Spleen (tissue), 11 donors: ENCODE measurements at regions not wholly inside any gene's neighbourhood (a gene's known extent, or its start where the extent isn't known, plus 50 kb on each side); places are given as distances from the start of the nearest gene placed in this dataset.
"Not testable (repeated sequence)": the region's sequence is repeated elsewhere in the genome, so short reads cannot be mapped to it uniquely, and the experiment has no call there.

Source experiments
- DNase-seq: peaks from one replicate; pipeline ENCODE4 v3.0.0-alpha.2; 2020
- H3K27ac ChIP-seq, 8 donors: fragments of 200-600 bp; sonication (generic) in 7 of 8; 1 replicate in 4 of 8; 2 replicates in 4 of 8; pipeline versions ENCODE4 v1.5.0 to v1.8.0; 2016 to 2021; ENCODE audit warnings: inconsistent platforms in 4 of 8, mild to moderate bottlenecking in 4 of 8, moderate library complexity in 1 of 8
- H3K27me3 ChIP-seq, 7 donors: fragments of 200-600 bp; sonication (generic) in 6 of 7; replicated peaks in 1 of 7; 1 replicate in 4 of 7; 2 replicates in 3 of 7; pipeline versions ENCODE4 v1.5.0 to v1.8.0; 2016 to 2021; ENCODE audit warnings: inconsistent platforms in 3 of 7, mild to moderate bottlenecking in 1 of 7
- H3K36me3 ChIP-seq, 6 donors: fragments of 200-600 bp; sonication (generic) in 5 of 6; 1 replicate in 4 of 6; 2 replicates in 2 of 6; pipeline versions ENCODE4 v1.5.0 to v1.8.0; 2016 to 2021; ENCODE audit warnings: inconsistent platforms in 2 of 6
- H3K4me1 ChIP-seq, 6 donors: fragments of 200-600 bp; sonication (generic) in 5 of 6; 1 replicate in 3 of 6; 2 replicates in 3 of 6; pipeline versions ENCODE4 v1.5.0 to v1.8.0; 2016 to 2021; ENCODE audit warnings: inconsistent platforms in 3 of 6
- H3K4me3 ChIP-seq, 8 donors: fragments of 200-600 bp; sonication (generic) in 7 of 8; 1 replicate in 4 of 8; 2 replicates in 4 of 8; pipeline versions ENCODE4 v1.5.0 to v1.8.0; 2016 to 2021; ENCODE audit warnings: inconsistent platforms in 4 of 8, mild to moderate bottlenecking in 4 of 8, moderate library complexity in 2 of 8
- H3K9me3 ChIP-seq, 8 donors: fragments of 200-600 bp; sonication (generic) in 7 of 8; 1 replicate in 4 of 8; 2 replicates in 4 of 8; pipeline versions ENCODE4 v1.5.0 to v1.8.0; 2016 to 2021; ENCODE audit warnings: inconsistent platforms in 4 of 8
- CTCF ChIP-seq, 11 experiments: fragments of 200-600 bp in 7 of 11; fragments of 450-650 bp in 4 of 11; sonication (generic) in 4 of 11; IDR thresholded peaks in 8 of 11; conservative IDR thresholded peaks in 3 of 11; 1 replicate in 7 of 11; 2 replicates in 4 of 11; pipeline versions ENCODE4 v1.4.0 to v1.8.0; 2016 to 2021; ENCODE audit warnings: antibody characterized with exemption in 11 of 11, inconsistent platforms in 4 of 11, mild to moderate bottlenecking in 1 of 11
- POLR2A ChIP-seq, 3 donors: fragments of 450-650 bp; IDR thresholded peaks; one replicate each; pipeline ENCODE4 v1.5.1; 2017; ENCODE audit warnings: antibody characterized with exemption in 3 of 3, mild to moderate bottlenecking in 1 of 3
- POLR2AphosphoS5 ChIP-seq, 3 donors: sonication (generic); formaldehyde crosslinking; IDR thresholded peaks; one replicate each; pipeline ENCODE4 v1.5.1; 2017; ENCODE audit warnings: antibody characterized with exemption in 3 of 3
- WGBS, 5 donors: extraction: QIAGEN DNeasy Blood & Tissue Kit in 3 of 5; methylation state at CpG; one replicate each; pipeline versions ENCODE4 v1.1.5 to v1.1.7; 2013 to 2018; 5-methylcytosine and 5-hydroxymethylcytosine counted together
- intact Hi-C: fragments of 100-400 bp; cut with DNase I; formaldehyde crosslinking; loops from one replicate; pipeline ENCODE4 v1.15.0; 2023; ENCODE audit warnings: low total_unique reads
- donor health status: healthy with polysubstance abuse.
- donor health status: DM: no; HTN: no; CAD: no; lungs with moderate emphysema.
- donor health status: DM: no; HTN: no; CAD: no.
- donor health status: Bipolar disorder and iron deficiency.
- donor health status: healthy.
- donor health status: DM: no; HTN: no; CAD: no.
- donor health status: DM: yes; HTN: yes; CAD: no.

- 64 to 78% (median 73%) methylated on average over 3 of the region's 3 CpGs for WGBS, 5 donors
- no peak for TF ChIP-seq CTCF (IDR thresholded peaks at IDR 0.05 in 8 of 11, conservative IDR thresholded peaks at IDR 0.05 in 3 of 11)
- TF ChIP-seq POLR2A (IDR thresholded peaks at IDR 0.05): no peak
- no peak overlapping the region for H3K27ac ChIP-seq
Measured at GRCh38 chr13:23105051-23105450, 75.7 kb upstream of the SGCG start.

GRCh38 chr13:23107665-23108064 is 73.1 kb upstream of the SGCG start:
- H3K4me1 ChIP-seq: no peaks in the 10 kb centered on the region
- intact Hi-C loops: no loop called here
- 80 to 86% (median 80%) methylated on average over 7 of the region's 7 CpGs for WGBS, 5 donors
- H3K27me3 ChIP-seq: no peaks in the 10 kb centered on the region
- H3K9me3 ChIP-seq: no peaks in the 10 kb centered on the region
- no peak overlapping the region for H3K27ac ChIP-seq
- no peak for DNase-seq
- TF ChIP-seq CTCF (IDR thresholded peaks at IDR 0.05 in 8 of 11, conservative IDR thresholded peaks at IDR 0.05 in 3 of 11) (no peak), POLR2AphosphoS5 (IDR thresholded peaks at IDR 0.05) (no peak), POLR2A (IDR thresholded peaks at IDR 0.05) (no peak)
- no peak overlapping the region for H3K4me3 ChIP-seq
- no peaks in the 10 kb centered on the region for H3K36me3 ChIP-seq

More at GRCh38 chr13:23105051-23105450, 75.7 kb upstream of the SGCG start:
- H3K4me3 ChIP-seq: no peak overlapping the region
- H3K4me1 ChIP-seq: no peaks in the 10 kb centered on the region
- H3K9me3 ChIP-seq: no peaks in the 10 kb centered on the region
- intact Hi-C loops: no loop called here
- H3K27me3 ChIP-seq: no peaks in the 10 kb centered on the region
- H3K36me3 ChIP-seq: no peaks in the 10 kb centered on the region
- DNase-seq: no peak

GRCh38 chr13:23119131-23119530 is 61.6 kb upstream of the SGCG start:
- 71 to 85% (median 77%) methylated on average over 3 of the region's 3 CpGs for WGBS, 5 donors
- DNase-seq: no peak
- Histone ChIP-seq H3K4me3 (no peak overlapping the region), H3K27me3 (no peaks in the 10 kb centered on the region), H3K4me1 (no peaks in the 10 kb centered on the region), H3K36me3 (no peaks in the 10 kb centered on the region), H3K9me3 (peaks cover 0 to 7% (median 0%) of the 10 kb centered on the region in 8 donors), H3K27ac (no peak overlapping the region)
- intact Hi-C loops: no loop called here
- TF ChIP-seq CTCF (IDR thresholded peaks at IDR 0.05 in 8 of 11, conservative IDR thresholded peaks at IDR 0.05 in 3 of 11) (no peak), POLR2A (IDR thresholded peaks at IDR 0.05) (no peak), POLR2AphosphoS5 (IDR thresholded peaks at IDR 0.05) (no peak)

GRCh38 chr13:23127540-23127939 is 53.2 kb upstream of the SGCG start:
- H3K27me3 ChIP-seq, H3K4me1 ChIP-seq, H3K9me3 ChIP-seq, H3K27ac ChIP-seq, H3K4me3 ChIP-seq, H3K36me3 ChIP-seq, intact Hi-C loops, DNase-seq: not testable (repeated sequence)
- WGBS, 5 donors: 91 to 94% (median 92%) methylated on average over 18 to 26 of the region's 26 CpGs

GRCh38 chr13:23129331-23129730 is 51.4 kb upstream of the SGCG start:
- TF ChIP-seq POLR2AphosphoS5 (IDR thresholded peaks at IDR 0.05) (no peak), POLR2A (IDR thresholded peaks at IDR 0.05) (no peak), CTCF (IDR thresholded peaks at IDR 0.05 in 8 of 11, conservative IDR thresholded peaks at IDR 0.05 in 3 of 11) (no peak)
- no peak overlapping the region for H3K4me3 ChIP-seq
- intact Hi-C loops: no loop called here
- H3K27me3 ChIP-seq: no peaks in the 10 kb centered on the region
- H3K4me1 ChIP-seq: no peaks in the 10 kb centered on the region
- WGBS, 5 donors: 43 to 52% (median 48%) methylated on average over 3 of the region's 3 CpGs
- H3K27ac ChIP-seq: no peak overlapping the region
- no peaks in the 10 kb centered on the region for H3K9me3 ChIP-seq
- DNase-seq: no peak
- no peaks in the 10 kb centered on the region for H3K36me3 ChIP-seq
